ENCODE measurements at regions not wholly inside any gene's neighbourhood (a gene's known extent, or its start where the extent isn't known, plus 50 kb on each side); places are given as distances from the start of the nearest gene placed in this dataset.

- DNase-seq, result no peak
These were observed 90.5 kb upstream of the PLXNA4 start for GRCh38 chr7:132666774-132667172.

GRCh38 chr7:132666071-132666773 is 90.0 kb upstream of the PLXNA4 start:
- peak; percentile 14 for DNase-seq

GRCh38 chr7:132656846-132657776 is 80.8 kb upstream of the PLXNA4 start:
- no peak for DNase-seq

- no peak for DNase-seq
These were observed 80.1 kb upstream of the PLXNA4 start for GRCh38 chr7:132656341-132656740.

- peak; percentile 68 for DNase-seq
These were observed 79.0 kb upstream of the PLXNA4 start for GRCh38 chr7:132655131-132655727.

GRCh38 chr7:132654150-132654549 is 77.9 kb upstream of the PLXNA4 start:
- peak; percentile 13 for DNase-seq

- DNase-seq, result no peak
These were observed 77.2 kb upstream of the PLXNA4 start for GRCh38 chr7:132653366-132653930.

- DNase-seq, result no peak
These were observed 76.2 kb upstream of the PLXNA4 start for GRCh38 chr7:132652507-132652906.

GRCh38 chr7:132650498-132650897 is 74.2 kb upstream of the PLXNA4 start:
- no peak for DNase-seq

GRCh38 chr7:132647311-132647710 is 71.0 kb upstream of the PLXNA4 start:
- DNase-seq, result no peak

GRCh38 chr7:132646052-132646451 is 69.8 kb upstream of the PLXNA4 start:
- DNase-seq, result no peak

- DNase-seq, result no peak
These were observed 67.0 kb upstream of the PLXNA4 start for GRCh38 chr7:132643302-132643701.

GRCh38 chr7:132641238-132641637 is 65.0 kb upstream of the PLXNA4 start:
- no peak for DNase-seq

GRCh38 chr7:132639983-132640382 is 63.7 kb upstream of the PLXNA4 start:
- no peak for DNase-seq

- DNase-seq, result no peak
These were observed 61.7 kb upstream of the PLXNA4 start for GRCh38 chr7:132638000-132638399.

GRCh38 chr7:132636581-132636980 is 60.3 kb upstream of the PLXNA4 start:
- no peak for DNase-seq

GRCh38 chr7:132635127-132635526 is 58.9 kb upstream of the PLXNA4 start:
- no peak for DNase-seq

GRCh38 chr7:132630834-132631233 is 54.6 kb upstream of the PLXNA4 start:
- DNase-seq, result no peak

Data from CD4-positive, alpha-beta T cell treated with Interleukin-17A for 4 hours (primary cell).